Mesothelial cell of epicardium (in vitro differentiated cells): ENCODE measurements at regions not wholly inside any gene's neighbourhood (a gene's known extent, or its start where the extent isn't known, plus 50 kb on each side); places are given as distances from the start of the nearest gene placed in this dataset.

Source experiments
- DNase-seq, 2 experiments: peaks; one replicate each; pipeline ENCODE4 v3.0.0; 2021; ENCODE audit warnings: low spot score in 2 of 2; ENCODE audit not compliant: unreplicated experiment in 2 of 2
- H3K27ac Mint-ChIP-seq: 2 replicates; pipeline ENCODE4 v1.8.0; 2021; ENCODE audit warnings: mixed read lengths
- H3K27me3 Mint-ChIP-seq: 2 replicates; pipeline ENCODE4 v1.8.0; 2021; ENCODE audit warnings: low read depth, mixed read lengths
- H3K36me3 Mint-ChIP-seq: 2 replicates; pipeline ENCODE4 v1.8.0; 2021; ENCODE audit warnings: mixed read lengths
- H3K4me1 Mint-ChIP-seq: 2 replicates; pipeline ENCODE4 v1.8.0; 2021; ENCODE audit warnings: mixed read lengths
- H3K4me3 Mint-ChIP-seq: 2 replicates; pipeline ENCODE4 v1.8.0; 2021; ENCODE audit warnings: mild to moderate bottlenecking, moderate library complexity, mixed read lengths
- H3K9me3 Mint-ChIP-seq: 2 replicates; pipeline ENCODE4 v1.8.0; 2021; ENCODE audit warnings: mixed read lengths
- TF ChIP-seq, protein P1 (sequence below): fragments of 200-600 bp; sonication (generic); IDR thresholded peaks from one replicate; pipeline ENCODE4 v1.5.0; 2021; ENCODE audit warnings: antibody characterized with exemption; ENCODE audit not compliant: unreplicated experiment

DNA sequence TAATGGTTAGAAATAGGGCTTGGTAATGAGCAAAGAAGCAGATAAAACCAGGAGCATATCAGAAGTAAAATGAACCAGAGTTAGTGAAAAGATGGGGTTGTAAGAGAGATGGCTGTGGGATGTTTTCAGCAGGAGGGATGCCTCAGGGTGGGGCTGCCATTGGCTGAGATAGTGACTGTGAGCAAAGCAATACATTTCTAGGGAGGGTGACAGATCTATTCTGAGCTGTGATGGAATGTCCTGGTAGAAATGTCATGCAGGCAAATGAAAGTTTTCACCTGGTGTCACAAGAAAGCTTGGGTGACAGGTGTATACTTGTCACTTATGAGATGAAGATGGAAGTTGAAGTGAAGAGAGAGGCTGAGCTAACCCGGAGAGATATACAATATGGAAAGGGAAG lies 435.9 kb downstream of the TNS3 start:
- H3K4me3 Mint-ChIP-seq = no peak overlapping the region
- TF ChIP-seq, protein P1, sequence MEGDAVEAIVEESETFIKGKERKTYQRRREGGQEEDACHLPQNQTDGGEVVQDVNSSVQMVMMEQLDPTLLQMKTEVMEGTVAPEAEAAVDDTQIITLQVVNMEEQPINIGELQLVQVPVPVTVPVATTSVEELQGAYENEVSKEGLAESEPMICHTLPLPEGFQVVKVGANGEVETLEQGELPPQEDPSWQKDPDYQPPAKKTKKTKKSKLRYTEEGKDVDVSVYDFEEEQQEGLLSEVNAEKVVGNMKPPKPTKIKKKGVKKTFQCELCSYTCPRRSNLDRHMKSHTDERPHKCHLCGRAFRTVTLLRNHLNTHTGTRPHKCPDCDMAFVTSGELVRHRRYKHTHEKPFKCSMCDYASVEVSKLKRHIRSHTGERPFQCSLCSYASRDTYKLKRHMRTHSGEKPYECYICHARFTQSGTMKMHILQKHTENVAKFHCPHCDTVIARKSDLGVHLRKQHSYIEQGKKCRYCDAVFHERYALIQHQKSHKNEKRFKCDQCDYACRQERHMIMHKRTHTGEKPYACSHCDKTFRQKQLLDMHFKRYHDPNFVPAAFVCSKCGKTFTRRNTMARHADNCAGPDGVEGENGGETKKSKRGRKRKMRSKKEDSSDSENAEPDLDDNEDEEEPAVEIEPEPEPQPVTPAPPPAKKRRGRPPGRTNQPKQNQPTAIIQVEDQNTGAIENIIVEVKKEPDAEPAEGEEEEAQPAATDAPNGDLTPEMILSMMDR = no peak
- peaks cover 8% of the 10 kb centered on the region for H3K27me3 Mint-ChIP-seq
- H3K27ac Mint-ChIP-seq = no peak overlapping the region
- peaks cover 15% of the 10 kb centered on the region for H3K4me1 Mint-ChIP-seq
- no peaks in the 10 kb centered on the region for H3K9me3 Mint-ChIP-seq
- H3K36me3 Mint-ChIP-seq = no peaks in the 10 kb centered on the region
- DNase-seq = no peak

DNA sequence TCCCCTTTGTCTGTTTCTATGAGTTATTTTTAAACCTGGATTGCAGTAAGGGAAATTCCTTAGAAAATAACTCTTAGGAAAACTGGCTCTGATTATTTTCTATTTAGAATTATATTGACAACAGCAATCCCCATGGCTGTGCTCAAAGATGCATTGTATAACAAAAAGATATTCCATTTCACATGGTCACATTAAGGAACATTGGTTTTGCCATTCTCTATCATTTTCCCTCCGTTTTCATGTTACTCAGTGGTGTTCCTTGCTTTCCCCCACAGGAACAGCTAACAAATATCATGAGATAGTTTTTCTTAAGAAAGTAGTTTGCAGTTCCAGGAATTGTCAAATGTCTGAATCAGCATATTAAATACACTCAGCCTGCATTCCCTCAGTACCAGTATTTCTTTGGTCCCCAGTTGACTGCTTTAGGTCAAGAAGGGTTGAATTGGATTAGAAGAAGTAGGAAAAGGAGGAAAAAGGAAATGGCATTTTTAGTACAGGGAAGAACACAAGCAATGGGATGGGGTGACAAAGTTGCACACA lies 436.7 kb downstream of the TNS3 start:
- DNase-seq = no peak
- H3K9me3 Mint-ChIP-seq = peaks cover 5% of the 10 kb centered on the region
- peaks cover 16% of the 10 kb centered on the region for H3K27me3 Mint-ChIP-seq
- TF ChIP-seq, protein P1 = no peak
- no peaks in the 10 kb centered on the region for H3K36me3 Mint-ChIP-seq
- peaks cover 15% of the 10 kb centered on the region for H3K4me1 Mint-ChIP-seq
- H3K27ac Mint-ChIP-seq = no peak overlapping the region
- no peak overlapping the region for H3K4me3 Mint-ChIP-seq

DNA sequence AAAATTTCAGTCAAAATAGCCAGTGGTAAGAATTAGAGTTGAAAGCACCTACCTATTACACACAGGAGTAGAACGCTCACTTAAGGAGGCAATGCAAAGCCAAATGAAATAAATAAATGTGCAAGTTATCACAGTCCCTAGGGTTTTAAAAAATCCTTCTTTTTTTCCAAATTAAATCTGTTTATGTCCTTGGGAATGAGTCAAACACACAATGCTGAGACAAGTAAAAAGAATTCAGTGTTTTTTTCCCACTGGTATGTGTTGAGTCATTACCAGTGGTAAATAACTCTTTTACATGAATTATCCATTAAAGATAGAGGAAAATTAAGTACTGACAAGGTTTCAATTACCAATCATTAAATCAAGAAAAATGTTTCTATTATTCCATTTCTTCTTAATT lies 438.6 kb downstream of the TNS3 start:
- H3K36me3 Mint-ChIP-seq = no peaks in the 10 kb centered on the region
- no peak overlapping the region for H3K27ac Mint-ChIP-seq
- H3K27me3 Mint-ChIP-seq = peaks cover 28% of the 10 kb centered on the region
- H3K4me3 Mint-ChIP-seq = no peak overlapping the region
- TF ChIP-seq, protein P1 = no peak
- peaks cover 10% of the 10 kb centered on the region for H3K9me3 Mint-ChIP-seq
- H3K4me1 Mint-ChIP-seq = peaks cover 6% of the 10 kb centered on the region
- DNase-seq = no peak

DNA sequence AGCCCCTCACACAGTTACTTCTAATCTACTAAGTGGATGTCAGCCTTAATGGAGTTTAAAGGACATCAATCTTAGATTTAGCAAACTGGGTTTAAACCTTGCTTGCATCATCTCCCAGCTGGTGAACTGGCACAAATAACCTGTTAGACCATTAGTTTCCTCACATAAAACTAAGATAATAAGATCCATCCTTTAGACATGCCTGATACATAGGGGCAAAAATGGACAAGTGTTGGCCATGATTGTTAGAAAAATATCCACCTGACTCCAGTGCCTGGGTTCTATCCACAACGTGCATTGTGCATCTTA lies 439.1 kb downstream of the TNS3 start:
- Mint-ChIP-seq H3K27me3 (peaks cover 30% of the 10 kb centered on the region), H3K27ac (no peak overlapping the region)

DNA sequence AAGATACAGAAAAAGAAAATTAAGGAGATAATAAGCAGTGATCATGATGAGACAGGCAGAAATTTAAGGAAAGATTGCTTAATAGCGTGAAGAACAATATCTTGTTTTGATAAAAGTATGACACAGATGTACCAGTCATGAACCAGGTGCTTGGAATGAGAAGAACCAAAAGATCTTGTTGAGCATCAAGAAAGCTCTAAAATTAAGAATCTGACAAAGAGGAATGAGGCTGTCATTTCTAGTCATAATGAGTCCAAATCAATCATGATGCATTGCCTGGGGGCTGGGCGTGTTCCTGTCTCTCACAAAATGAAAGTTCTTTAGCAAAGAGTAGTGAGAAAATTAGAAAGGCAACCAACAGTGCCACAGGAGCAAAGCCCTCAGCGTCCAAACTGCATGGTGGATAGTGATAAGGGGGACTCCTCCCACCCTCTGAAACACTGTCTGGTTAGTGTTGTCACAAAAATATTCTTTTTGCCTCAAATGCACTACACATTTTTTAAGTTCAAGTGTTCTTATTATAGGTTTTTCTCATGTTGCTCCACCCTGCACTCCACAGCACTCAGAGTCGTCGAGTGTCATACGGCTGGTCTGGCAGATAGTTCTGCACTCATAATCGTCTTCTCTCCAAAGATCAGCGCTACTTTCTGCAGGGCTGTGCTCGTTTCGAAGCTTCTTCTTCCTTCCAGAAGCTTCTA lies 439.6 kb downstream of the TNS3 start:
- Mint-ChIP-seq H3K27me3 (peaks cover 33% of the 10 kb centered on the region), H3K4me1 (peaks cover 2% of the 10 kb centered on the region), H3K9me3 (peaks cover 10% of the 10 kb centered on the region), H3K4me3 (no peak overlapping the region), H3K27ac (no peak overlapping the region), H3K36me3 (no peaks in the 10 kb centered on the region)
- no peak for DNase-seq
- TF ChIP-seq, protein P1 = no peak

More for the DNA sequence above, 439.1 kb downstream of the TNS3 start:
- Mint-ChIP-seq H3K4me1 (peaks cover 2% of the 10 kb centered on the region), H3K9me3 (peaks cover 10% of the 10 kb centered on the region), H3K36me3 (no peaks in the 10 kb centered on the region), H3K4me3 (no peak overlapping the region)
- no peak for DNase-seq
- TF ChIP-seq, protein P1 = no peak

DNA sequence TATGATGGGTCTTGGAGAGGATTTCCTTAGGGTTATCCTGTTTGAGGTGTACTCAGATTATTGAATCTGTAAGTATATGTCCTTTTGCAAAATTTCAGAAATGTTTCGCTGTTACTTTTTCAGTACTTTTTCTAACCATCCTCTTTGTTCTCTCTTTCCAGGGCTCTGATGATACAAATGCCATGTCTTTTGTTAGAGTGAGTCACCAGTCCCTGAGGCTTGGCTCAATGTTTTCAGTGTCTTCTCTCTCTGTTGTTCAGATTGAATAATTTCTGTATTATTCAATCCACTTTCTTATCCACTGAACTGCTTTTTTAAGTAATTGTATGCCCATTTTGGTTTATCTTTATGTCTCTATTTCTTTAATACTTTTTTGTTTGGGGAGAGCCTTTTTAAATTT lies 449.4 kb downstream of the TNS3 start:
- H3K4me1 Mint-ChIP-seq = no peaks in the 10 kb centered on the region
- peaks cover 14% of the 10 kb centered on the region for H3K27me3 Mint-ChIP-seq
- DNase-seq = no peak
- H3K27ac Mint-ChIP-seq = no peak overlapping the region
- H3K9me3 Mint-ChIP-seq = no peaks in the 10 kb centered on the region
- TF ChIP-seq, protein P1 = no peak
- no peak overlapping the region for H3K4me3 Mint-ChIP-seq
- no peaks in the 10 kb centered on the region for H3K36me3 Mint-ChIP-seq
